Endothelial cell of umbilical vein (primary cell): ENCODE measurements at regions not wholly inside any gene's neighbourhood (a gene's known extent, or its start where the extent isn't known, plus 50 kb on each side); places are given as distances from the start of the nearest gene placed in this dataset.

Experiments
- BruUV-seq: library from RNA; stranded (reverse); fragments of 400-500 nt; replicated peaks from 2 replicates; lab custom pipeline; 2021; lab: Mats Ljungman, UMichigan
- CTCF ChIA-PET: fragments of 300-600, 350-600 bp; sonication (Branson Sonifier 250); formaldehyde crosslinking; loops from one replicate; lab custom pipeline; 2021; ENCODE audit warnings: antibody characterized with exemption, inconsistent platforms; lab: Charles Lee
- POLR2A ChIA-PET: fragments of 300-600, 350-600 bp; sonication (Branson Sonifier 250); formaldehyde crosslinking; loops from one replicate; lab custom pipeline; 2021; ENCODE audit warnings: antibody characterized with exemption, inconsistent platforms; lab: Charles Lee
- DNase-seq: peaks from one replicate; pipeline ENCODE4 v3.0.0-alpha.2; 2011; ENCODE audit warnings: low read depth, low spot score
- FAIRE-seq: peaks from 2 replicates; lab custom pipeline; 2011; peaks lifted over from hg19 to GRCh38; lab: Jason Lieb, UNC
- H2AFZ ChIP-seq: 2 replicates; pipeline ENCODE4 v1.6.0; 2012; ENCODE audit warnings: low read depth, low read length, control low read depth, inconsistent platforms
- H3K27ac ChIP-seq: 2 replicates; pipeline ENCODE4 v1.5.1; 2011; ENCODE audit warnings: low read depth, mild to moderate bottlenecking, control low read depth, low read length, moderate library complexity; ENCODE audit not compliant: insufficient read depth
- H3K27me3 ChIP-seq, 2 experiments: 2 replicates each; pipeline versions ENCODE4 v1.6.0 to v1.6.1; 2011; ENCODE audit warnings: low read length in 2 of 2, mixed read lengths in 1 of 2; ENCODE audit not compliant: control insufficient read depth in 2 of 2, insufficient read depth in 2 of 2
- H3K36me3 ChIP-seq, 2 experiments: 2 replicates in 1 of 2; 3 replicates in 1 of 2; pipeline ENCODE4 v1.5.1; 2011; ENCODE audit warnings: low read length in 2 of 2, mild to moderate bottlenecking in 1 of 2, moderate library complexity in 1 of 2; ENCODE audit not compliant: control insufficient read depth in 2 of 2, insufficient read depth in 2 of 2; ENCODE audit errors: extremely low read depth in 1 of 2
- H3K4me1 ChIP-seq: 3 replicates; pipeline ENCODE4 v1.5.1; 2011; ENCODE audit warnings: mild to moderate bottlenecking, low read length; ENCODE audit not compliant: control insufficient read depth, insufficient read depth; ENCODE audit errors: extremely low read depth
- H3K4me2 ChIP-seq: 2 replicates; pipeline ENCODE4 v1.6.1; 2011; ENCODE audit warnings: low read length, control low read depth, mixed read lengths; ENCODE audit not compliant: insufficient read depth
- H3K4me3 ChIP-seq, 3 experiments: fragments of 200-600 bp in 1 of 3; sonication (generic), shearing (Covaris generic) in 1 of 3; replicated peaks in 1 of 3; 2 replicates each; pipeline ENCODE4 v1.5.1; 2011 to 2016; ENCODE audit warnings: control low read depth in 3 of 3, low read length in 3 of 3, mild to moderate bottlenecking in 2 of 3, inconsistent platforms in 1 of 3, low read depth in 1 of 3, moderate library complexity in 1 of 3; ENCODE audit not compliant: insufficient read depth in 1 of 3
- H3K79me2 ChIP-seq: 2 replicates; pipeline ENCODE4 v1.6.0; 2012; ENCODE audit warnings: low read length, inconsistent platforms; ENCODE audit not compliant: control insufficient read depth, insufficient read depth
- H3K9ac ChIP-seq: replicated peaks from 2 replicates; pipeline ENCODE3; 2011; ENCODE audit warnings: low read length, control low read depth; ENCODE audit not compliant: insufficient read depth; ENCODE audit errors: extremely low read depth
- H3K9me1 ChIP-seq: replicated peaks from 3 replicates; pipeline ENCODE4 v1.6.0; 2011; ENCODE audit warnings: mild to moderate bottlenecking, low read length; ENCODE audit not compliant: control insufficient read depth, insufficient read depth; ENCODE audit errors: extremely low read depth
- H3K9me3 ChIP-seq: replicated peaks from 2 replicates; pipeline ENCODE4 v1.5.1; 2012; ENCODE audit warnings: low read length, inconsistent platforms; ENCODE audit not compliant: control insufficient read depth, insufficient read depth
- H4K20me1 ChIP-seq: replicated peaks from 2 replicates; pipeline ENCODE3; 2011; ENCODE audit warnings: mild to moderate bottlenecking, low read length; ENCODE audit not compliant: control insufficient read depth, insufficient read depth; ENCODE audit errors: extremely low read depth
- CTCF ChIP-seq, 2 donors: IDR thresholded peaks; 1 replicate in 1 of 2; 2 replicates in 1 of 2; pipeline ENCODE4 v1.5.1; 2011; ENCODE audit warnings: low read length in 2 of 2, mild to moderate bottlenecking in 2 of 2, moderate library complexity in 2 of 2, control low read depth in 1 of 2, inconsistent platforms in 1 of 2, low read depth in 1 of 2; ENCODE audit not compliant: insufficient read depth in 1 of 2; ENCODE audit errors: extremely low read depth in 1 of 2
- EZH2 ChIP-seq: IDR thresholded peaks from 2 replicates; pipeline ENCODE4 v1.6.1; 2012; ENCODE audit warnings: borderline replicate concordance, low read depth, mild to moderate bottlenecking, moderate library complexity, low read length, inconsistent platforms; ENCODE audit not compliant: severe bottlenecking
- FOS ChIP-seq: IDR thresholded peaks from 2 replicates; pipeline ENCODE4 v1.6.1; 2011; ENCODE audit warnings: mild to moderate bottlenecking, low read length, moderate library complexity, borderline replicate concordance; ENCODE audit not compliant: insufficient read depth
- GATA2 ChIP-seq: IDR thresholded peaks from 2 replicates; pipeline ENCODE4 v1.7.0; 2011; ENCODE audit warnings: low read depth, mild to moderate bottlenecking, moderate library complexity, mixed read lengths, low read length; ENCODE audit not compliant: insufficient read length, insufficient read depth
- JUN ChIP-seq: IDR thresholded peaks from 2 replicates; pipeline ENCODE4 v1.6.1; 2011; ENCODE audit warnings: borderline replicate concordance, low read depth; ENCODE audit not compliant: insufficient read length, insufficient read depth
- MAX ChIP-seq: IDR thresholded peaks from 2 replicates; pipeline ENCODE4 v1.6.1; 2011; ENCODE audit not compliant: insufficient read depth, insufficient read length
- MYC ChIP-seq: IDR thresholded peaks from one replicate; pipeline ENCODE4 v1.6.1; 2011; ENCODE audit warnings: mild to moderate bottlenecking, low read depth, low read length
- POLR2A ChIP-seq: IDR thresholded peaks from 2 replicates; pipeline ENCODE4 v1.6.1; 2012; ENCODE audit warnings: low read depth, mild to moderate bottlenecking, control low read depth, low read length
- POLR2AphosphoS5 ChIP-seq: IDR thresholded peaks from 2 replicates; pipeline ENCODE4 v1.6.1; 2012; ENCODE audit warnings: low read depth, mild to moderate bottlenecking, control low read depth, low read length, moderate library complexity; ENCODE audit not compliant: insufficient read depth
- dilution Hi-C: fragments of 300-500 bp; cut with MboI; formaldehyde crosslinking; loops from one replicate; pipeline ENCODE4 v1.15.0; 2019; ENCODE audit warnings: low sequenced_read_pairs; ENCODE audit not compliant: extremely low pct_ligation_motif_present
- intact Hi-C: fragments of 100-400 bp; cut with micrococcal nuclease; formaldehyde crosslinking; loops from one replicate; pipeline ENCODE4 v1.10.0; 2022

- Histone ChIP-seq H3K4me1 (no peaks in the 10 kb centered on the region), H3K9me3 (no peaks in the 10 kb centered on the region), H3K27ac (no peak overlapping the region), H3K27me3 (no peaks in the 10 kb centered on the region), H3K4me3 (no peak overlapping the region), H4K20me1 (no peaks in the 10 kb centered on the region), H3K36me3 (no peaks in the 10 kb centered on the region), H3K4me2 (no peak overlapping the region), H3K79me2 (no peaks in the 10 kb centered on the region), H2AFZ (no peak overlapping the region), H3K9me1 (no peaks in the 10 kb centered on the region), H3K9ac (no peak overlapping the region)
- FAIRE-seq (no peak), DNase-seq (no peak)
- intact Hi-C loops (no loop called here), dilution Hi-C loops (no loop called here)
- ChIA-PET CTCF (no interaction called here), POLR2A (no interaction called here)
- no peak for TF ChIP-seq MYC
- TF ChIP-seq CTCF (IDR thresholded peaks at IDR 0.05; ENCODE audit: extremely low read depth in 1 of 2, insufficient read depth in 1 of 2, low read depth in 1 of 2, low read length in 2 of 2) = no peak
- no peak for TF ChIP-seq GATA2
- no peak for TF ChIP-seq MAX
- TF ChIP-seq FOS = no peak
- TF ChIP-seq POLR2AphosphoS5 = no peak
- TF ChIP-seq JUN = no peak
- TF ChIP-seq EZH2 = no peak
- TF ChIP-seq POLR2A = no peak
- no TSS peak for BruUV-seq
These were observed 123.5 kb upstream of the FBXO33 start for GRCh38 chr14:39555749-39556148.
